Kidney glomerular epithelial cell (primary cell): ENCODE measurements at regions not wholly inside any gene's neighbourhood (a gene's known extent, or its start where the extent isn't known, plus 50 kb on each side); places are given as distances from the start of the nearest gene placed in this dataset.

Source experiments
- DNase-seq: peaks from one replicate; lab custom pipeline; 2025; lab: John Stamatoyannopoulos, UW

GRCh38 chr2:150619607-150620330 lies 132.3 kb upstream of the RND3 start:
- DNase-seq, result peak; percentile 38

DNA sequence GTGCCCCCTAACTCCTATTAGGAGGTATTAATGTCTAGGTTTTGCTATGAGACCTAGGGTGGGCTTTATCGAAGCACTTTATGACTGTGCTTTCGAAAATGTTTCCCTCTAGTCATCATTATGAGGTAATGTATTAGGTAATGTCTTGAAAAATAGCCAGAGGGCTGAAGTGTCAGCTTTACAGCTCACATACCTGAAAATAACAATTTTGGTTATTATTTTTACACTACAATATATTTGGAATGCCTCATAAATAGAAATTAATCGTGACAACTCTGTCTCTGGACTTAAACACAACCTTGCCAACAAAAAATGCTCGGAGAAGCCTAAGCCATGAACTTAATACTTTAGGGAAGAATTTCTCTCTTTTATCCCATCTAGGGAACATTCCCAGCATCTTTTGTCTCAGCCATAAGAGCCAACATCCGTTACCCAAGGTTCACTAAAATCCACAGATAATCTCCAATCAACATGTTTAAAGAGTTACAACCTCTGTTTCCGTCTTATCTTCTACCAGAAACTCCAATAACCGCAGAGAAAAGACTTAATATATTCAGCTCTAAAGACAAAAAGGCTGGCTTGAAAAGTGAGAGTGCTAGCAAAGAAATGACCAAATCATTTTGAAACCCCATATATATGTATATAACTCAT lies 130.9 kb upstream of the RND3 start:
- DNase-seq, result no peak

GRCh38 chr2:150617351-150617978 lies 130.0 kb upstream of the RND3 start:
- DNase-seq, result no peak

DNA sequence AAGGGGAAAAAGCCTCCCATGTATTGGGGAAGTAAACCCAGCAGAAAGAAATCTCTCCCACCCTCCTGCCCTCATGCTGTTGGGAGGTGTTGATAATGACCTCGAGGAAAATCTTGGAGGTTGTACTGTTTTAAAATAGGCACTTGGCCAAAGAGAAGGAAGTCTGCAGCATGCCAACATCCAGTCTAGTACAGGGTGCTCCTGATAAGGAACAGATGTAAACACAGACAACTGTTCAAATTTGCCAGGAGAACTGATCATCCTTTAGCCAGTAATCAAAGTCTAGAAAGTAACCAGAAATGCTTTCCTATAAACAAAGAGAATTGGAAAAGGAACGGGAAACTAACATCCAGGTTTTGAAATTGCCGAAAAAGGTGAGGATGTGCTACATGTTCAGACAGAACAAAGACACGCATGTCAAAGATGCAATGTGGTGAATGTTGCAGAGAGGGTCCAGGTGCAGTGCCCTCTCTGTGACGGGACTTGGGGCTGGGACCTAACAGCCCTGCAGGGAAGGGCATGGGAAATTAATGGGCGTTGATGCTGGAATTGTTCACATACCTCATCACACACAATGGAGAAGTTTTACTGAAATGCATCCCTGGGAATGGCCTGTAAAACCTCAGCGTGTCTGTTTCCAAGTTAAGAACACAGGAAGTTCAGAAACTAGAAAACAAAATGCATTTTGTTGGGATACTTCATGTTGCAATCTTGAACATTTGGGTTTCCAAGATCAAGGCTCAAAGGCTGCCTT lies 125.7 kb upstream of the RND3 start:
- no peak for DNase-seq

DNA sequence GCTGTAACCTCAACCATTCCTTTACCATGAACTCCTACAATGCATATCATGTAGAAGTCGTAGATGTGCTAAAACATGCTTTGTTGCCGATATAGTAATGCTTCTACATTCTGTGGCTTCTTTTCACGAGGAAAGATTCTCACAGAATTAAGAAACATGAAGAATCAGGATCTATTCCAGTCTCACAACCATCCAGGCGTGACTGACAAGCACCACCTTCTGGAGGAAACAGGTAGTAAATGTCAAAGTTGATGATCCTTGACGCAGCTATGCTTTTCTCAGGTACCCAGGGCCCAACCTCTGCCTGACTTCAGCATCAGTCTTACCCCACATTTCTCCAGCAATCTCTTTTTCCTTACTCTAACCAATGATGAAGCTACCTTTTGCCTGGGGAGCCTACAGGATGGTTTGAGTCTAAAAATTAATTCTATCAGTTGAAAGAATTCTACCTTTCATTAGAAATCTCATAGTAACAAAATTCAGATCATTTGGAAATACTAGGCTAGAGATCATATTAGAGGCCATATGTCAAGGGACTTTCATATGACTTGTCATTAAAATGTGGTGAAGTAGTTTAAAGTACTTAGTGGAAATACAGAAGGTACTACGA lies 123.3 kb upstream of the RND3 start:
- DNase-seq, result no peak

DNA sequence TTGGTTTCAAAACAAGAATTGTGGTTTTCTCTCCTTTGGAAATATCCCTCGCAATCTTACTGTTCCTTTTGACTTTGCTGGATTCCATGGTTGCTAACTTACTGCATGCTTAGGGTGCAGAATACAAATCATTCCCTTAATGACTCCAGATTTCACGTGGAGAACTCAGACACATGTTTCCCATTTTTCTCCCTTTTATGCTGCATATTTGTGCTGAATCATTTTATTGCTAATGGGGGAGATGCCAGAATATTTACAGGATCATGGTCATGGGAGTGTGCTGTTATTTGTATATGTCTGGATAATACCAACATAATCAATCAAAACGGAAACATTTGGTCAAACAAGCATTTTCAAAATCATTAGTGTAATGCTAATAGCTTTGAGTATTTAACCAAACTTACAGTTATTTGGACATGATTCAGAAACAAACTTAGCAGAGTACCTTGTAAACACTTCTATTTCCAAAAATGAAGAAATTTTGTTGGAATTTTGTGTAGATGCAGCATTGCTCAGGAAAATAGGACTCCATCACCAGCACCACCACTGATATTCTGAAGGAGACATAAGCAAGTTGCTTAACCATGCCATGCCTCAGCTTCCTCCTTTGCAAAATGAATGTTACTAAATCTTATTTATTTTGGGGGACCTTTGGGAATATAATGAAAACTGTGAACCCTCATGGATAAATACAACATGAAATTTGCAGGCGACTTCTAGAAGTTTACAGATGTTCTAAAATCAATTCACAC lies 122.5 kb upstream of the RND3 start:
- DNase-seq, result no peak

DNA sequence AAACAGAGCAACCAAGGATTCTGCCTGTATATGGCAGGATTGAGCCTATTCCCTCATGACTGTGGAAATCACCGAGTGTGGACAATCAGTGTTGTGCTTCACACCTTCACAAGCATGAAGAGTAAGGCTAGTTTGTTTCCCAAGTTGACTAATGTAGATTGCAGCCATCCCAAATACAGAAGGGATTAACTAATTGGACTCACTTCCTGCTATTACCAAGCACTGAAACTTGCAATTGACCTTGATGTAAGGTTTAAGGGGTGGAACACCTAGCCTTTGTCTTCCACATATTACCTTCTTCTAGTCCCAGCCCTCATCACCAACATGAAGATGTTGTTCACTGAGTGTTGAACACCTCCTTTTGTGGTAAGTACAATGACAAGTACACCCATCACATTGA lies 120.9 kb upstream of the RND3 start:
- no peak for DNase-seq

DNA sequence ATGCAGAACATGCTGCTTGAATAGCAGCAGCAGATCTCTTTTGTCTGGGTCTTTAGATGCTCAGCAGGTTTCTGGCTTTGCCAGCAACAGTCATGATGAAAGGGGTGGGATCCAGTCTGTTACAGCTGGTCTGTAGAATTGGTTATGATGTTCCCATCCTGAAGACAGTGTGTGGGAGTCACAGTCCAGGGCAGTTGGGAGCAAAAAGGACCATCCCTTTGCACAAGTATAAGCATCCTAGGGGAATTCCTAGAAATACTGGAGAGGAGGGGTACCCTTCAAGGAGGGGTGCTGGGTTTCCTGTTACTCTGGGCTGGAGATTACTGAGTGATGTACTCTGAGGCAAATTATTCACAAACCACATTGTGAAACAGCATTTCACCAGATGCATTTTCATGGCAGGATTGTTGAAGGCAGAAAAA lies 119.9 kb upstream of the RND3 start:
- DNase-seq, result no peak

GRCh38 chr2:150606380-150607060 lies 119.1 kb upstream of the RND3 start:
- DNase-seq, result no peak

GRCh38 chr2:150605664-150606063 lies 118.2 kb upstream of the RND3 start:
- DNase-seq, result no peak

DNA sequence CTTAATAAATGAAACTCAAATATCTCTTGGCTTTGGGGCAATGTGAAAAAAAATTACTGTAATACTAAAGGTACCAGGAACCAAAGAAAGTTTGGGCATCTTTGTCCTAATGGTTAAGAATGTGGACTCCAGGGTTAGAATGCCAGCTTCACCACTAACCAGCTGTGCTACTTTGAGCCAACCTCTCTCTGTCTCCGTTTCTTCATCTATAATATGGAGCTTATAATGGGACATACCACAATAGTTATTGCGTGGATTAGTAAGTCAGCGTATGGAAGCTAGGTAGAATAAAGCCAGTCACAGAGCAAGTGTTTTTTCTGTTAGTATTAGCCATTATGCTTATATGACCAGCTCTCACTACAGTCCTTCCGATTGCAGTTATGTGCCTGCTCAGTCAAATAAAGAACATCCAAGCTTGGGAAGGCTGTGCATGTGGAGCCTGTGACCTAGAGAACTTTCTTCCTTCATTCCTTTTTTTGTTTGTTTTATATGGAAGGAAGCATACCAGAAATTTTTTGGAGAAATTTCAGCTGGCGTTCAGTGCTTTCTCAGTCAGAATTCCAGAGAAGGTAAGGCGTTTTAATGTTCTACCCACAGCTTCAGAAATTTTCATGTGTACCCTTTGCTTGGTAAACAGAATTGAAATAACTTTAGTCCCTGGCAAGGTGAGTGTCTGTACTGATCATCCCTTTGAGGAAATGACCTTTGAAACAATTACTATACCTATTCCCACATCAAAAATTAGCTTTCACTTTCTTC lies 114.0 kb upstream of the RND3 start:
- DNase-seq, result peak; percentile 53

DNA sequence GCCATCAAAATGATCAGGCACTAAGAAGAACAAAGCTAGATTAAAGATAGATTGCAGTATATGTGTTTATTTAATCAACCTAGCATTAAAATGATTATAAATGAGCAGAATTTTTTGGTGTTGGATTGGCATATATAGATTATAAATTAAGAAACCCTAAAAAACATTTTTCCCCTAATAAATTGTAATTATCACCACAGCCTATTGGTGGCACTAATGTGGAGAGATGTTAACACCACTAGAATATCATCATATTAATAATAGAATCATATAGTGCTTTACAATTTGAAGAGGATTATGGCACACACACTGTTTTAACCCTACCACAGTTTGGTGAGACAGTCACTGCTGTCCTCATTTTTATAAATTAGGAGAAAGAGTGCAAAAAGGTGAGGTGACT lies 112.4 kb upstream of the RND3 start:
- DNase-seq, result no peak

DNA sequence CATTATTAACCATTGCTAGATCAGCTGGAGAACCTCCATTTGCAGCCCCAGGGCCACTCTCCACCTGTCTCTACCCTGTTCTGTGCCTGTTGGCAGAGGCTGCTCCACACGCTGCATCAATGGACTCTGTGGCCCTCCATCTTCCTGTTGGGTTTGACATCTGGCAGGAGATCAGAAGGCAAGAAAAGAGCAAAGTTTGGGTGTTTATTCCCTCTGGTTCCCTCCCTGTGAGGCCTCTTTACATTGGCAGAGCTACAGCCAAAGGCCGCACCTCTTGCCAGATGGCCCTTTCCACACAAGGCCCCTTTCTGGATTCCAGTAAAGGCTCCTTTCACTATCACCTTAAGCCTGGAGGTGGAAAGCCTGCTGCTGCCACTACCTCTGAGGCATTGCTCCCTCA lies 110.9 kb upstream of the RND3 start:
- DNase-seq, result no peak

DNA sequence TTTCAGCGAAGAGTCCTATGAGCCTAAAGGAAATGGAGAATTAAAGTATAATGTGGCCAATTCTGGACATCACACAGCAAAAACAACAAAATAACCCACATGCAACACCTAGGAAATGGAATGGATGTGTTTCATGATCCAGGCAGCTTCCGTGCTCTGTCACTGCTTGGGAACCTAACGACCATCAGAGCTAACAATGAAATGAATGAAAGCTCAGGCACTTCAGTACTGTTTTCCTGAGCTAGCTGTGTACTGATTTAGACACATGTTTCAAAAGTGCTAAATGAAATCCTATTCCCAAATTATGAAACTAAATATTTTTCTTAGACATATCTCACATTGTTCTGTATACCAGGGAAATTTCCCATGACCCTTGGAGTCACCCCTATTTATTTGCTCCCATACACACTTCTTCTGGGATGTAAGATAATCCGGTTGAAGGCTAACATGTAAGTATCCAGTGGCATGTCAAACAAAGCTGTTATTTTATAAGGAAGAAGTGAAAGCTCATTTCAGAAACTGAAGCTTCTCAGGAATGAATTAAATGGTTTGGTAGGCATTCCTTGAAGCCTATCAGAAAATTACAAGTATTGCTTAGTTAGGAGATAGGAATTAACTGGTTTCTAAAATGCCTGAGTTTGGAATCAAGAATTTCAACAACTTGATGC lies 108.5 kb upstream of the RND3 start:
- no peak for DNase-seq

DNA sequence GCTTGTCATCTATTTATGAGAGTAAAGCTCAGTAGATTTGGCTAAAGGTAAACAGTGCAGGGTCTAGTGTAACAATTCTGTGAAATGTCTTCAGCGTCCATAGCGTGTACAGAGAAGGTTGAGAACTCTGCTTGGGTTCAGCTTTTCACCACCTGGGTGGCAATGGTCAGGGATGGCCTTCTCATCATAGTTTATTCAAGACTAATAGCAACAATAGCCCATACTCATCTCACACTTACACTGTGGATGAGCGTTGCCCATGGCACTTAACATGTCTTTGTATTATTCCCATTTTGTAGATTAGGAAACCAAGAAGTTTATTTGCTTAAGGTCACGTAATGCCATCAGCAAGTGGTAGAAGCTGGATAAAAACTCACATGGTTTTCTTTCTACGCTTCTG lies 106.8 kb upstream of the RND3 start:
- DNase-seq, result no peak

GRCh38 chr2:150591496-150592285 lies 104.2 kb upstream of the RND3 start:
- DNase-seq, result peak; percentile 42

GRCh38 chr2:150589681-150590080 lies 102.2 kb upstream of the RND3 start:
- no peak for DNase-seq

GRCh38 chr2:150588506-150588870 lies 101.0 kb upstream of the RND3 start:
- no peak for DNase-seq
